Activated CD4-positive, alpha-beta memory T cell treated with anti-CD3 and anti-CD28 coated beads for 36 hours (primary cell): ENCODE measurements at regions not wholly inside any gene's neighbourhood (a gene's known extent, or its start where the extent isn't known, plus 50 kb on each side); places are given as distances from the start of the nearest gene placed in this dataset.

Source experiments
- CTCF ChIA-PET: fragments of 350-600 bp; sonication (Branson Sonifier 250); formaldehyde crosslinking; loops from one replicate; lab custom pipeline; 2021; ENCODE audit warnings: antibody characterized with exemption, inconsistent platforms; lab: Charles Lee
- POLR2A ChIA-PET: fragments of 350-600 bp; sonication (Branson Sonifier 250); formaldehyde crosslinking; loops from one replicate; lab custom pipeline; 2021; ENCODE audit warnings: antibody characterized with exemption; lab: Charles Lee
- DNase-seq: peaks from one replicate; pipeline ENCODE4 v3.0.0-alpha.2; 2020
- H3K27ac Mint-ChIP-seq: one replicate; pipeline ENCODE4 v1.8.0; 2021; ENCODE audit warnings: mixed read lengths
- H3K27me3 Mint-ChIP-seq: one replicate; pipeline ENCODE4 v1.8.0; 2021; ENCODE audit warnings: mixed read lengths
- H3K36me3 Mint-ChIP-seq: one replicate; pipeline ENCODE4 v1.8.0; 2021; ENCODE audit warnings: mixed read lengths
- H3K4me1 Mint-ChIP-seq: one replicate; pipeline ENCODE4 v1.8.0; 2021; ENCODE audit warnings: low read depth, mixed read lengths
- H3K4me3 Mint-ChIP-seq: one replicate; pipeline ENCODE4 v1.8.0; 2021; ENCODE audit warnings: mild to moderate bottlenecking, mixed read lengths
- H3K9me3 Mint-ChIP-seq: one replicate; pipeline ENCODE4 v1.8.0; 2021; ENCODE audit warnings: mixed read lengths
- intact Hi-C: fragments of 100-400 bp; cut with micrococcal nuclease; formaldehyde crosslinking; loops from one replicate; pipeline ENCODE4 v1.15.1; 2023

DNA sequence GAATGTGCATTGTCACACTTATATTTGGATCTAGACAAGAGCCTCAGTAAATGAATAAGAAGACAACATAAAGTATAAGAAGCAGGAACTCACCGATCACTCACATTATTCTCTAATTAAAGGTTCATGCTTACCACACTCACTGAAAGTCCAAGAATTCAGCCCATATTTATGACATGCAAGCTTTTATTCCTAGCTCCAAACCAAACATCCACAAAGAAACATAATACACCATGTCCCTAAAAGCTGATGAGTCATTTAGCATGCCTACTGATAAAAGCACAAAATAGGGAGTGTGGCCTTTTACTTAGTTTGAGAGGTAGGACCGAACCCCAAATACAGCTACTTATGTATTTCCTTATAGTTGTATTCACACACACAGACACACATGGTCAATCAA is 1094.6 kb upstream of the CDH2 start:
- POLR2A ChIA-PET = no interaction called here

DNA sequence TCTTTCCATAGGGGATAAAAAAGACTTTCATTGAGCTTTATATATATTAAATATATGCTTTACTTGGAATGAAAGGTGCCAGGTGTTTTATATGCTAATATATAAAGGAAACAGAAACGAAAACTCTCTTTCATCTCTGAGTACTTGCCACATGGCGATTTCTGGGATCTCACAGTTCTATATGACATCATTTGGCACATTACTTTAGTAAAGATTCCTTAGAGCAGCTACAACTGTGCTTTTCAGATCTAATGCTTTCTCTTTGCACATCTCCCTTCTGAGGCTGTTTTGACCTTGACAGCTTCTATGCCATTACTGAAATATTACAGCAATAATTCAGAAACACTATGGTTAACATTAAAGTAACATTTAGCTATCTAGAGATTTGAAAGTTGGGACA is 1082.9 kb upstream of the CDH2 start:
- CTCF ChIA-PET = no interaction called here
- Mint-ChIP-seq H3K4me3 (no peak overlapping the region), H3K27ac (no peak overlapping the region), H3K9me3 (peaks cover 23% of the 10 kb centered on the region), H3K36me3 (no peaks in the 10 kb centered on the region), H3K4me1 (no peaks in the 10 kb centered on the region), H3K27me3 (no peaks in the 10 kb centered on the region)
- POLR2A ChIA-PET = no interaction called here
- intact Hi-C loops = no loop called here
- no peak for DNase-seq

More for the DNA sequence above, 1094.6 kb upstream of the CDH2 start:
- CTCF ChIA-PET = no interaction called here
- no peaks in the 10 kb centered on the region for H3K4me1 Mint-ChIP-seq
- H3K36me3 Mint-ChIP-seq = no peaks in the 10 kb centered on the region
- no peak overlapping the region for H3K27ac Mint-ChIP-seq
- no peak overlapping the region for H3K4me3 Mint-ChIP-seq
- peaks cover 12% of the 10 kb centered on the region for H3K9me3 Mint-ChIP-seq
- intact Hi-C loops = no loop called here
- DNase-seq = no peak
- H3K27me3 Mint-ChIP-seq = no peaks in the 10 kb centered on the region

DNA sequence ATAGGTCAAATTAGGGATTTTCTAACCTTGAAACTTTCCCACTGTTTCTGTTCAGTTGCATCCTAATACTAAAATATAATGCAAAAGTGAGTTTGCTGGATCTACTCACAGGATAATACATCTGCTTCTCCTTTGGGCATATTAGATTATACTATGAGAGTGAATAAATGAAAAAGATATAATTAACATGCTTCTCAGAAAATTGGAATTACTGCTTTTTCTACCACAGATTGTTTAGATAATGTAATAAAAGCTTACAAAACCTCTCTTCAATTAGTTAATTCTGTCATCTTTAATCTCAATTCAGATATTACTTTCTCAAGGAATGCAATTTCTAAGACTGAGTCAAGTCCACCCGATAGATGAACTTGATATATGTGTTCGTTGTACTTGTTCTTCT is 1077.2 kb upstream of the CDH2 start:
- intact Hi-C loops = no loop called here
- Mint-ChIP-seq H3K27me3 (no peaks in the 10 kb centered on the region), H3K36me3 (no peaks in the 10 kb centered on the region), H3K27ac (no peak overlapping the region), H3K4me1 (no peaks in the 10 kb centered on the region), H3K9me3 (peaks cover 10% of the 10 kb centered on the region), H3K4me3 (no peak overlapping the region)
- ChIA-PET POLR2A (no interaction called here), CTCF (no interaction called here)
- no peak for DNase-seq

DNA sequence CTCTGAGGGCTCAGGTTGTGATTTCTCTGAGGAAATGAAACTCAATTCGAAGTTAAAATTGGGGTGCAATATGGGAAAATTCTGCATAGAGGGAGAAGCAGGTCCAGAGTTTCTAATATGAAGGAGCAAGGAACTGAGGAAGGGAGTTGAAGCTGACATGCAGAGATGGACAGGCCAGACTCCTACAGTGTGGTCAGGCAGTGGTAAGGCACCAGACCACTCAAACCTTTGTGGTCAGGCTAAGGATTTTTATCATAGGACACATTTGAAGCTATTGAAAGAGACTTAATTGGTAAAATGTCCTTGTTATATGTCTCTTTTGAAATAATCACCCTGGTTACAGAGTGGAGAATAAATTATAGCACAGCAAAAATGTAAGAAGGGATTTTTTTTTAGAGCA is 1074.8 kb upstream of the CDH2 start:
- intact Hi-C loops = no loop called here
- peaks cover 15% of the 10 kb centered on the region for H3K9me3 Mint-ChIP-seq
- no peak for DNase-seq
- CTCF ChIA-PET = no interaction called here
- H3K27me3 Mint-ChIP-seq = no peaks in the 10 kb centered on the region
- H3K4me3 Mint-ChIP-seq = no peak overlapping the region
- no peaks in the 10 kb centered on the region for H3K36me3 Mint-ChIP-seq
- no peaks in the 10 kb centered on the region for H3K4me1 Mint-ChIP-seq
- POLR2A ChIA-PET = no interaction called here
- no peak overlapping the region for H3K27ac Mint-ChIP-seq

DNA sequence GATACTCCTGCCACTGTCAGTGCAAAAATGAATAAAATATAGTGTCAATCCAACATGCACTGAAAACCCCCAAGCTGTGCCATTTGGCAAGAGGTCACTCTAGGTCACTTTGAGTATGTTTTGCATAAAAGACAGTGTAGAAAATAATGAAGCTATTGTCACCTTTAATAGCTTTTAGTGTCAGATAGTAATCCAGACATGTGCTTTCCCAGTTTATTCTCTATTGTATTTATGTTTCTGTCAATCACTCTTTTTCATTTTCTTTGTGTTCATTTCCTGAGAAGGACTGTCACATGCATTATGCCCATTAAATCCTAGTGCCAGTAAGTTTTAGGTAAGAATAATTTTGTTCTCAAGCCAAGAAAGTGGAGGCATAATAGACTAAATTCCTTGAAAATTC is 1073.9 kb upstream of the CDH2 start:
- no peak for DNase-seq
- ChIA-PET CTCF (no interaction called here), POLR2A (no interaction called here)
- Mint-ChIP-seq H3K27ac (no peak overlapping the region), H3K36me3 (no peaks in the 10 kb centered on the region), H3K27me3 (no peaks in the 10 kb centered on the region), H3K4me3 (no peak overlapping the region), H3K4me1 (no peaks in the 10 kb centered on the region), H3K9me3 (peaks cover 18% of the 10 kb centered on the region)
- intact Hi-C loops = no loop called here

DNA sequence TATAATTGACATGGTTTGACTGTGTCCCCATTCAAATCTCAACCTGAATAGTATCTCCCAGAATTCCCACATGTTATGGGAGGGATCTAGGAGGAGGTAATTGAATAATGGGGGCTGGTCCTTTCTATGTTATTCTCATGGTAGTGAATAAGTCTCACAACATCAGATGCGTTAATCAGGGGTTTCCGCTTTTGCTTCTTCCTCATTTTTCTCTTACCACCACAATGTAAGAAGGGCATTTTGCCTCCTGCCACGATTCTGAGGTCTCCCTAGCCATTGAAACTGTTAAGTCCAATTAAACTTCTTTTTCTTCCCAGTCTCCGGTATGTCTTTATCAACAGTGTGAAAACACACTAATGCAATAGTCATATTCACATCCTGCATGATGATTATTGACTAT is 1073.3 kb upstream of the CDH2 start:
- H3K9me3 Mint-ChIP-seq = peaks cover 19% of the 10 kb centered on the region
- no peaks in the 10 kb centered on the region for H3K27me3 Mint-ChIP-seq
- H3K4me1 Mint-ChIP-seq = no peaks in the 10 kb centered on the region
- no peaks in the 10 kb centered on the region for H3K36me3 Mint-ChIP-seq
- H3K4me3 Mint-ChIP-seq = no peak overlapping the region
- H3K27ac Mint-ChIP-seq = no peak overlapping the region
- no peak for DNase-seq
- intact Hi-C loops = no loop called here
- CTCF ChIA-PET = no interaction called here
- POLR2A ChIA-PET = no interaction called here

DNA sequence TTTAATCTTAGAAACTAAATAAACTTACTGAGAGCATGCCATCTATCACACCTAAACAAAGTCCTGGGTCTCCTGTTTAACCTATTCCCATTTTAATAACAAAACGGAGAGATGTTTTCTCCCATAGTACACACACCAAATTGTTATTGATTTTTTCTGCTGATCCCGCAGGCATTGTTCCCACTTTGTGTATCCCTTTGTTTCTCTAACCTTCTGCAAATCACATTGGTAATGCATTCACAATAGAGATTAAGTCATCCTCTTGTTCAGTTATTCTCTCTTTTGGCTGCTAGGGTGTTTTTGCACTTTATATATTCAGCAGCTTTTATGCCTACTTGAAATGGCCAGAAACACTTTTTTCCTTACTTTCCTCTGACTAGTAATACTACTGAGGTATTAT is 1071.9 kb upstream of the CDH2 start:
- Mint-ChIP-seq H3K9me3 (peaks cover 22% of the 10 kb centered on the region), H3K27ac (no peak overlapping the region), H3K4me3 (no peak overlapping the region), H3K27me3 (no peaks in the 10 kb centered on the region), H3K36me3 (no peaks in the 10 kb centered on the region), H3K4me1 (no peaks in the 10 kb centered on the region)
- ChIA-PET POLR2A (no interaction called here), CTCF (no interaction called here)
- DNase-seq = no peak
- intact Hi-C loops = no loop called here

DNA sequence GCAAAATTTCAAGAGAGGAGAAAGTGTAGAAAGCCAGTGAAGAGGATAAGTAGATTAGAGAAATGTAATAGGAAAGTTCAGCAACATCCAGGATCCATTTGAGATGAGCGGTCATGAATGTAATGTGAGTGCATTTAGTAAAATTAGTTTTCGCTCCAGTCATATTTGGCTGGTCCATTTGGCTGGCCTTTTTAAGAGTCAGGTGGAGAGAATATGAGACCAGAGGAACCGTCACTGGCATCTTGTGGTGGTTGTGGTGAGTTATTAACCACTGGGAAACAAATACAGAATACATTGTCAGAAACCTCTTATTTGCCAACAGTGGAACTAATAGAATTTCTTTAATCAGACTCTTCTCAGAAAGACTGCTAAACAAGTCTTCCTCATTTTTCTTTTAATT is 1064.3 kb upstream of the CDH2 start:
- Mint-ChIP-seq H3K27me3 (no peaks in the 10 kb centered on the region), H3K9me3 (peaks cover 38% of the 10 kb centered on the region), H3K4me1 (no peaks in the 10 kb centered on the region), H3K27ac (no peak overlapping the region), H3K4me3 (no peak overlapping the region), H3K36me3 (no peaks in the 10 kb centered on the region)
- DNase-seq = no peak
- POLR2A ChIA-PET = no interaction called here
- CTCF ChIA-PET = no interaction called here
- intact Hi-C loops = no loop called here

DNA sequence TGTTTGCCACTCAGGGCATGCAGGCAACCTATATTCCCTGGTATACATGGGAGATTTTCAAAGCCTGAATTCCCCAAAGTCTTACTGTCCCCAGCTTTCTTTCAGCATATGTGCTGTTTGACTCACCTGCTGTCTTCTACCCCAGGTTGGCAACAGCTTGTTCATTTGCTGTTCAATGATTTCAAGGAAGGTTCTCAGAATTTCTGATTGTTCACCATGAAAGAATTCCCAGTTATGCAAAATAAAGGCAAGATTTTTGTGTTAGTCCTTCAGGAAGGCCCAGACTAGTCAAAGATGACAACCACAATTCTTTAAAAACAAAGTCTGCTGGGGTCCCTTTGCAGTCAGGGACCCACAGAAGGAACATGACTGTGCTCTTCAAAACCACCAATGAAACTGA is 1057.8 kb upstream of the CDH2 start:
- no peak for DNase-seq
- Mint-ChIP-seq H3K27ac (no peak overlapping the region), H3K36me3 (no peaks in the 10 kb centered on the region), H3K27me3 (no peaks in the 10 kb centered on the region), H3K9me3 (peaks cover 48% of the 10 kb centered on the region), H3K4me1 (no peaks in the 10 kb centered on the region), H3K4me3 (no peak overlapping the region)
- POLR2A ChIA-PET = no interaction called here
- intact Hi-C loops = no loop called here
- CTCF ChIA-PET = no interaction called here

DNA sequence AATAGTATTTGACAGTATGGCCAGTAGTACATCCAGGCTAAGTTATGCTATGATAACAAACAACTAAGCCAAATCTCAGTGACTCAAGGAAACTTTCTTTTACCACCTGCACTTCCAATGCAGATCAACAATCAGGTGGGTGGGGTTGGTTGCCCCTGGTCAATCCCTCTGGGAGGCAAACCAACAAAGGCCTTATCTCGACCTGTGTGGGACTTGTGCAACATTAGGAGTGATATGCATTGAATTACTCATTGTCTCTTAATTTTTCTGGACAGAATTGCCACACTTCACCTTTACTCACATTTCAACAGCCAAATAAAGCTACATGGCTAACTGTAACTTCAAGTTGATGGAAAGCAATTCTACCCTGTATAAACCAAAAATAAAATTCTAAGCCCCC is 1049.3 kb upstream of the CDH2 start:
- Mint-ChIP-seq H3K9me3 (peaks cover 36% of the 10 kb centered on the region), H3K27ac (no peak overlapping the region), H3K4me1 (no peaks in the 10 kb centered on the region), H3K4me3 (no peak overlapping the region), H3K36me3 (no peaks in the 10 kb centered on the region), H3K27me3 (no peaks in the 10 kb centered on the region)
- ChIA-PET POLR2A (no interaction called here), CTCF (no interaction called here)
- no peak for DNase-seq
- intact Hi-C loops = no loop called here

DNA sequence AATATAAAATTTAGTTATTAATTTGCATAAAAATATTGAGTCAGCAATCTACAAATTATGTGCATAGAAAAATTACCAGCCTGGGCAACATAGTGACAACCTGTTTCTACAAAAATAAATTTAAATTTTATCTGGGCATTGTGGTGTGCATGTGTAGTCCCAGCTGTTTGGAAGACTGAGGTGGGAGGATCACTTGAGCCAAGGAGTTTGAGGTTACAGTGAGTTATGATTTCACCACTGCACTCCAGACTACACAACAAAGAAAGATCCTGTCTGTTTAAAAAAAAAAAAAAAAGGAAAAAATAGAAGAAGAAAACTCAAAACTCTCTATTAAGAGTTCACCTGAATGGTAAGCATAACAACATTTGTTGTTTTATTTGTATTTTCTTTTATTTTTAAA is 1048.4 kb upstream of the CDH2 start:
- Mint-ChIP-seq H3K4me3 (no peak overlapping the region), H3K27me3 (no peaks in the 10 kb centered on the region), H3K27ac (no peak overlapping the region), H3K4me1 (no peaks in the 10 kb centered on the region), H3K36me3 (no peaks in the 10 kb centered on the region), H3K9me3 (peaks cover 31% of the 10 kb centered on the region)
- ChIA-PET POLR2A (no interaction called here), CTCF (no interaction called here)
- intact Hi-C loops = no loop called here
- DNase-seq = no peak

DNA sequence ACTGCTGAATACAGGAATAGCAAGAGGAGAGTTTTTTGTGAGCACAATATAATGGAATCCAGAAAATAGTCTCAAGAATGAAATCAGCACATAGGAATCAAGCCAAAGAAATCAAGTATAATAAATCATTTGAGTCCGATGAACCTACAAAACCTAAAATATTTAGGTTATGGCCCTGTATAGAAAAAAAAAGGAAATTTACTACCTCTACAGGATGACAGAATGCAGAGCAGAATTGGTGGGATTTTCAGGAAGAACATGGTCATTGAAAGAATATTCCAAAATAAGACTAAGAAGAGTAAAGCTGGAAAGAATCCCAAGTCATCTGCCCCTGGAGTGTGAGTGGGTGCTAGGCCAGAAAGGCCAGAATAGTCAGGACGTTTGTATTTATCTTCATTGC is 1041.2 kb upstream of the CDH2 start:
- Mint-ChIP-seq H3K4me1 (no peaks in the 10 kb centered on the region), H3K4me3 (no peak overlapping the region), H3K9me3 (peaks cover 34% of the 10 kb centered on the region), H3K27me3 (no peaks in the 10 kb centered on the region), H3K27ac (no peak overlapping the region), H3K36me3 (no peaks in the 10 kb centered on the region)
- no peak for DNase-seq
- POLR2A ChIA-PET = no interaction called here
- intact Hi-C loops = no loop called here
- CTCF ChIA-PET = no interaction called here

DNA sequence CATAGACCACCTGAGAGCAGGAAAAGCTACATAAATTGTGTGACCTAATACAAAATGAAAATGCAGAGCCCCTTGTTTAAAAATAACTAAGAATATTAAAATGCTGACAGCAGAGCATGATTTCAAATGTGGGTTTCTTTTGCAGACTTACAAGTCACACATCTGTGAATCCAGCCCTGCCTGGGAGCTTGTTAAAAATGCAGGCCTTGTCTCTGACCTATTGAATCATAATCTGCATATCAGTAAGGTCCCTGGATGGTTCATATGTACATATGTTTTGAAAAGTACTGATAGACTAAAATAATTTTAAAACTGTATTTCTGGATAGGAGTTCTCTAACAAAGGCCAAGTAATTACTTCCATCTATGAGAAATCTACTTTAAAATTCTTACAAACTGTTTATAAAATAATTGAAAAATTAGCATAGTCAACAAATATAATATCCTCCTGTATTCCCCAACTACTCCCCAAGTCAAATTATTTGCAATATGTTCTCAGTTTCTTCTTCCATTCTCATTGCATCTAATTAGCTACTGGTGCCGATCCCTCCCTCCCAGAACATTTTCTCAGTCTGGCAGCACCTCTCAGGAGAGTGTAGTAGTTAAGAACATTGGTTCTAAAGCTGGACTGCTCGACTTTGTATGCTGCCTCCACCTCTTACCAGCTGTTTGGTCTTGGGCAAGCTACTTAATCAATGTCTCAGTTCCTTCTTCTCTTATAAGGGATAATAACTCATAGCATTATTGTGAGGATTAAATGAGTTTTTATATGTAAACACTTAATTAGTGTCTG is 1040.4 kb upstream of the CDH2 start:
- DNase-seq = no peak
- CTCF ChIA-PET = no interaction called here
- Mint-ChIP-seq H3K4me3 (no peak overlapping the region), H3K27ac (no peak overlapping the region), H3K9me3 (peaks cover 37% of the 10 kb centered on the region), H3K27me3 (no peaks in the 10 kb centered on the region), H3K36me3 (no peaks in the 10 kb centered on the region), H3K4me1 (no peaks in the 10 kb centered on the region)
- intact Hi-C loops = no loop called here
- POLR2A ChIA-PET = no interaction called here
